ENCODE measurements at regions not wholly inside any gene's neighbourhood (a gene's known extent, or its start where the extent isn't known, plus 50 kb on each side); places are given as distances from the start of the nearest gene placed in this dataset.

GRCh38 chr11:92276773-92277172, 52.2 kb downstream of the FAT3 start:
- ATAC-seq (replicated peaks in 1 of 2) (no peak), DNase-seq (no peak)
- no peak overlapping the region for H3K27ac Mint-ChIP-seq
- no peaks in the 10 kb centered on the region for H3K36me3 Mint-ChIP-seq (ENCODE audit: insufficient read depth in 2 of 2)
- no peaks in the 10 kb centered on the region for H3K27me3 Mint-ChIP-seq (ENCODE audit: low read depth)
- H3K4me3 Mint-ChIP-seq: no peak overlapping the region
- peaks cover 0 to 6% of the 10 kb centered on the region in 2 donors for H3K9me3 Mint-ChIP-seq
- H3K4me1 Mint-ChIP-seq (ENCODE audit: low read depth): no peaks in the 10 kb centered on the region

- H3K36me3 Mint-ChIP-seq (ENCODE audit: insufficient read depth in 2 of 2): no peaks in the 10 kb centered on the region
- no peaks in the 10 kb centered on the region for H3K4me1 Mint-ChIP-seq (ENCODE audit: low read depth)
- no peaks in the 10 kb centered on the region for H3K27me3 Mint-ChIP-seq (ENCODE audit: low read depth)
- no peak for DNase-seq
- H3K9me3 Mint-ChIP-seq: peaks cover 0 to 4% of the 10 kb centered on the region in 2 donors
- no peak overlapping the region for H3K27ac Mint-ChIP-seq
- no peak for ATAC-seq (replicated peaks in 1 of 2)
- H3K4me3 Mint-ChIP-seq: no peak overlapping the region
Measured at GRCh38 chr11:92277871-92278270, 53.3 kb downstream of the FAT3 start.

GRCh38 chr11:92278791-92279433, 54.3 kb downstream of the FAT3 start:
- Mint-ChIP-seq H3K36me3 (ENCODE audit: insufficient read depth in 2 of 2) (no peaks in the 10 kb centered on the region), H3K27ac (no peak overlapping the region), H3K4me3 (no peak overlapping the region), H3K4me1 (ENCODE audit: low read depth) (no peaks in the 10 kb centered on the region), H3K9me3 (peaks cover 0 to 4% of the 10 kb centered on the region in 2 donors), H3K27me3 (ENCODE audit: low read depth) (no peaks in the 10 kb centered on the region)
- ATAC-seq (replicated peaks in 1 of 2) (no peak), DNase-seq (no peak)

- H3K27me3 Mint-ChIP-seq (ENCODE audit: low read depth): no peaks in the 10 kb centered on the region
Measured at GRCh38 chr11:92284107-92284506, 59.5 kb downstream of the FAT3 start.

GRCh38 chr11:92284558-92284957, 59.9 kb downstream of the FAT3 start:
- H3K27ac Mint-ChIP-seq: no peak overlapping the region
- DNase-seq (no peak), ATAC-seq (replicated peaks in 1 of 2) (no peak)
- H3K36me3 Mint-ChIP-seq (ENCODE audit: insufficient read depth in 2 of 2): no peaks in the 10 kb centered on the region
- H3K27me3 Mint-ChIP-seq (ENCODE audit: low read depth): no peaks in the 10 kb centered on the region
- H3K4me1 Mint-ChIP-seq (ENCODE audit: low read depth): no peaks in the 10 kb centered on the region
- no peaks in the 10 kb centered on the region for H3K9me3 Mint-ChIP-seq
- no peak overlapping the region for H3K4me3 Mint-ChIP-seq

More at GRCh38 chr11:92284107-92284506, 59.5 kb downstream of the FAT3 start:
- H3K4me3 Mint-ChIP-seq: no peak overlapping the region
- DNase-seq (no peak), ATAC-seq (replicated peaks in 1 of 2) (no peak)
- H3K9me3 Mint-ChIP-seq: no peaks in the 10 kb centered on the region
- H3K27ac Mint-ChIP-seq: no peak overlapping the region
- no peaks in the 10 kb centered on the region for H3K36me3 Mint-ChIP-seq (ENCODE audit: insufficient read depth in 2 of 2)
- H3K4me1 Mint-ChIP-seq (ENCODE audit: low read depth): no peaks in the 10 kb centered on the region

- Mint-ChIP-seq H3K4me1 (ENCODE audit: low read depth) (no peaks in the 10 kb centered on the region), H3K9me3 (peaks cover 0 to 2% of the 10 kb centered on the region in 2 donors), H3K4me3 (no peak overlapping the region), H3K27me3 (ENCODE audit: low read depth) (no peaks in the 10 kb centered on the region), H3K27ac (no peak overlapping the region), H3K36me3 (ENCODE audit: insufficient read depth in 2 of 2) (no peaks in the 10 kb centered on the region)
- DNase-seq (no peak), ATAC-seq (replicated peaks in 1 of 2) (no peak)
Measured at GRCh38 chr11:92285776-92286175, 61.2 kb downstream of the FAT3 start.

GRCh38 chr11:92286709-92287108, 62.1 kb downstream of the FAT3 start:
- Mint-ChIP-seq H3K36me3 (ENCODE audit: insufficient read depth in 2 of 2) (no peaks in the 10 kb centered on the region), H3K4me1 (ENCODE audit: low read depth) (no peaks in the 10 kb centered on the region), H3K27ac (no peak overlapping the region), H3K9me3 (peaks cover 0 to 2% of the 10 kb centered on the region in 2 donors), H3K4me3 (no peak overlapping the region), H3K27me3 (ENCODE audit: low read depth) (no peaks in the 10 kb centered on the region)
- DNase-seq: no peak
- ATAC-seq (replicated peaks in 1 of 2): no peak

GRCh38 chr11:92295175-92296137, 70.8 kb downstream of the FAT3 start:
- Mint-ChIP-seq H3K27me3 (ENCODE audit: low read depth) (no peaks in the 10 kb centered on the region), H3K4me3 (no peak overlapping the region), H3K9me3 (peaks cover 2 to 3% of the 10 kb centered on the region in 2 donors), H3K27ac (no peak overlapping the region), H3K36me3 (ENCODE audit: insufficient read depth in 2 of 2) (no peaks in the 10 kb centered on the region), H3K4me1 (ENCODE audit: low read depth) (no peaks in the 10 kb centered on the region)
- ATAC-seq (replicated peaks in 1 of 2) (no peak), DNase-seq (no peak)

- Mint-ChIP-seq H3K4me3 (no peak overlapping the region), H3K27ac (no peak overlapping the region), H3K27me3 (ENCODE audit: low read depth) (no peaks in the 10 kb centered on the region), H3K9me3 (peaks cover 2 to 3% of the 10 kb centered on the region in 2 donors), H3K36me3 (ENCODE audit: insufficient read depth in 2 of 2) (no peaks in the 10 kb centered on the region), H3K4me1 (ENCODE audit: low read depth) (no peaks in the 10 kb centered on the region)
- no peak for ATAC-seq (replicated peaks in 1 of 2)
- DNase-seq: no peak
Measured at GRCh38 chr11:92296138-92296515, 71.5 kb downstream of the FAT3 start.

GRCh38 chr11:92297567-92298553, 73.2 kb downstream of the FAT3 start:
- Mint-ChIP-seq H3K4me3 (no peak overlapping the region), H3K27me3 (ENCODE audit: low read depth) (no peaks in the 10 kb centered on the region), H3K9me3 (peaks cover 0 to 2% of the 10 kb centered on the region in 2 donors), H3K27ac (no peak overlapping the region), H3K4me1 (ENCODE audit: low read depth) (no peaks in the 10 kb centered on the region), H3K36me3 (ENCODE audit: insufficient read depth in 2 of 2) (no peaks in the 10 kb centered on the region)
- DNase-seq: no peak
- no peak for ATAC-seq (replicated peaks in 1 of 2)

GRCh38 chr11:92300876-92301275, 76.3 kb downstream of the FAT3 start:
- Mint-ChIP-seq H3K27me3 (ENCODE audit: low read depth) (no peaks in the 10 kb centered on the region), H3K27ac (no peak overlapping the region), H3K4me1 (ENCODE audit: low read depth) (no peaks in the 10 kb centered on the region), H3K9me3 (peaks cover 0 to 5% of the 10 kb centered on the region in 2 donors), H3K36me3 (ENCODE audit: insufficient read depth in 2 of 2) (no peaks in the 10 kb centered on the region), H3K4me3 (no peak overlapping the region)
- DNase-seq: no peak
- ATAC-seq (replicated peaks in 1 of 2): no peak

- DNase-seq: no peak
- H3K4me3 Mint-ChIP-seq: no peak overlapping the region
- no peaks in the 10 kb centered on the region for H3K36me3 Mint-ChIP-seq (ENCODE audit: insufficient read depth in 2 of 2)
- H3K4me1 Mint-ChIP-seq (ENCODE audit: low read depth): no peaks in the 10 kb centered on the region
- no peak overlapping the region for H3K27ac Mint-ChIP-seq
- H3K27me3 Mint-ChIP-seq (ENCODE audit: low read depth): no peaks in the 10 kb centered on the region
- ATAC-seq (replicated peaks in 1 of 2): no peak
- H3K9me3 Mint-ChIP-seq: peaks cover 0 to 5% of the 10 kb centered on the region in 2 donors
Measured at GRCh38 chr11:92302770-92303169, 78.2 kb downstream of the FAT3 start.

- Mint-ChIP-seq H3K4me3 (no peak overlapping the region), H3K27me3 (ENCODE audit: low read depth) (no peaks in the 10 kb centered on the region), H3K4me1 (ENCODE audit: low read depth) (no peaks in the 10 kb centered on the region), H3K36me3 (ENCODE audit: insufficient read depth in 2 of 2) (no peaks in the 10 kb centered on the region), H3K27ac (no peak overlapping the region), H3K9me3 (peaks cover 0 to 5% of the 10 kb centered on the region in 2 donors)
- DNase-seq (no peak), ATAC-seq (replicated peaks in 1 of 2) (no peak)
Measured at GRCh38 chr11:92304271-92304670, 79.7 kb downstream of the FAT3 start.

Measured in activated T-cell treated with anti-CD3 and anti-CD28 coated beads, Interleukin-2, amount 50 U/mL, for 72 hours (primary cell).